MG63 (cell line): ENCODE measurements at regions not wholly inside any gene's neighbourhood (a gene's known extent, or its start where the extent isn't known, plus 50 kb on each side); places are given as distances from the start of the nearest gene placed in this dataset.
"Not testable (repeated sequence)": the region's sequence is repeated elsewhere in the genome, so short reads cannot be mapped to it uniquely, and the experiment has no call there.

Source experiments
- DNase-seq: peaks from one replicate; pipeline ENCODE4 v3.0.0-alpha.2; 2020
- H3K27me3 ChIP-seq: fragments of 250-450 bp; sonication (Bioruptor Pico); 2 replicates; pipeline ENCODE4 v1.5.1; 2020; ENCODE audit warnings: mild to moderate bottlenecking, moderate library complexity
- H3K36me3 ChIP-seq: fragments of 250-450 bp; sonication (Bioruptor Pico); 2 replicates; pipeline ENCODE4 v1.5.1; 2020; ENCODE audit warnings: mild to moderate bottlenecking, moderate library complexity
- H3K4me3 ChIP-seq: fragments of 250-450 bp; sonication (Bioruptor Pico); 2 replicates; pipeline ENCODE4 v1.5.1; 2020; ENCODE audit warnings: mild to moderate bottlenecking, moderate library complexity
- H3K9me3 ChIP-seq: fragments of 250-450 bp; sonication (Bioruptor Pico); 2 replicates; pipeline ENCODE4 v1.5.1; 2020; ENCODE audit warnings: mild to moderate bottlenecking, moderate library complexity

- no peaks in the 10 kb centered on the region for H3K36me3 ChIP-seq
- H3K4me3 ChIP-seq: no peak overlapping the region
- H3K27me3 ChIP-seq: no peaks in the 10 kb centered on the region
- H3K9me3 ChIP-seq: no peaks in the 10 kb centered on the region
- peak; percentile 39 for DNase-seq
Observed at GRCh38 chr2:7619203-7619970, 702.2 kb downstream of the RNF144A start.

GRCh38 chr2:7620255-7620654, 703.0 kb downstream of the RNF144A start:
- Histone ChIP-seq H3K4me3 (no peak overlapping the region), H3K9me3 (no peaks in the 10 kb centered on the region), H3K27me3 (no peaks in the 10 kb centered on the region), H3K36me3 (no peaks in the 10 kb centered on the region)
- no peak for DNase-seq

GRCh38 chr2:7621018-7621814, 704.0 kb downstream of the RNF144A start:
- Histone ChIP-seq H3K36me3 (no peaks in the 10 kb centered on the region), H3K4me3 (no peak overlapping the region), H3K9me3 (no peaks in the 10 kb centered on the region), H3K27me3 (no peaks in the 10 kb centered on the region)
- DNase-seq: no peak

- H3K4me3 ChIP-seq: no peak overlapping the region
- DNase-seq: no peak
- H3K9me3 ChIP-seq: no peaks in the 10 kb centered on the region; the same call in 1 of the 2 replicates
- no peaks in the 10 kb centered on the region for H3K27me3 ChIP-seq
- H3K36me3 ChIP-seq: no peaks in the 10 kb centered on the region
Observed at GRCh38 chr2:7625392-7626138, 708.4 kb downstream of the RNF144A start.

- no peak for DNase-seq
- Histone ChIP-seq H3K27me3 (no peaks in the 10 kb centered on the region), H3K36me3 (no peaks in the 10 kb centered on the region), H3K9me3 (no peaks in the 10 kb centered on the region; the same call in 1 of the 2 replicates), H3K4me3 (no peak overlapping the region)
Observed at GRCh38 chr2:7626139-7626537, 708.9 kb downstream of the RNF144A start.

GRCh38 chr2:7627583-7627982, 710.4 kb downstream of the RNF144A start:
- H3K27me3 ChIP-seq: no peaks in the 10 kb centered on the region
- H3K36me3 ChIP-seq: no peaks in the 10 kb centered on the region
- no peak for DNase-seq
- no peaks in the 10 kb centered on the region; the same call in 1 of the 2 replicates for H3K9me3 ChIP-seq
- H3K4me3 ChIP-seq: no peak overlapping the region

- H3K4me3 ChIP-seq: no peak overlapping the region
- DNase-seq: no peak
- no peaks in the 10 kb centered on the region for H3K27me3 ChIP-seq
- no peaks in the 10 kb centered on the region for H3K9me3 ChIP-seq
- H3K36me3 ChIP-seq: no peaks in the 10 kb centered on the region
Observed at GRCh38 chr2:7632420-7632819, 715.2 kb downstream of the RNF144A start.

- Histone ChIP-seq H3K27me3 (no peaks in the 10 kb centered on the region), H3K4me3 (no peak overlapping the region), H3K9me3 (no peaks in the 10 kb centered on the region), H3K36me3 (no peaks in the 10 kb centered on the region)
- no peak for DNase-seq
Observed at GRCh38 chr2:7633566-7634153, 716.4 kb downstream of the RNF144A start.

GRCh38 chr2:7634409-7634808, 717.2 kb downstream of the RNF144A start:
- no peak for DNase-seq
- no peak overlapping the region for H3K4me3 ChIP-seq
- no peaks in the 10 kb centered on the region for H3K27me3 ChIP-seq
- H3K36me3 ChIP-seq: no peaks in the 10 kb centered on the region
- no peaks in the 10 kb centered on the region for H3K9me3 ChIP-seq

GRCh38 chr2:7639476-7639875, 722.3 kb downstream of the RNF144A start:
- Histone ChIP-seq H3K9me3 (no peaks in the 10 kb centered on the region), H3K36me3 (no peaks in the 10 kb centered on the region), H3K27me3 (no peaks in the 10 kb centered on the region), H3K4me3 (no peak overlapping the region)
- no peak for DNase-seq

GRCh38 chr2:7641272-7641671, 724.1 kb downstream of the RNF144A start:
- not testable (repeated sequence) for DNase-seq, H3K9me3 ChIP-seq, H3K4me3 ChIP-seq, H3K27me3 ChIP-seq, H3K36me3 ChIP-seq

- Histone ChIP-seq H3K4me3 (no peak overlapping the region), H3K27me3 (no peaks in the 10 kb centered on the region), H3K9me3 (no peaks in the 10 kb centered on the region), H3K36me3 (no peaks in the 10 kb centered on the region)
- no peak for DNase-seq
Observed at GRCh38 chr2:7646024-7646423, 728.8 kb downstream of the RNF144A start.

GRCh38 chr2:7646661-7647060, 729.4 kb downstream of the RNF144A start:
- Histone ChIP-seq H3K36me3 (no peaks in the 10 kb centered on the region), H3K9me3 (no peaks in the 10 kb centered on the region), H3K27me3 (no peaks in the 10 kb centered on the region), H3K4me3 (no peak overlapping the region)
- no peak for DNase-seq

GRCh38 chr2:7648221-7648795, 731.1 kb downstream of the RNF144A start:
- Histone ChIP-seq H3K27me3 (no peaks in the 10 kb centered on the region), H3K36me3 (no peaks in the 10 kb centered on the region), H3K9me3 (0 out of 2 replicates have a peak, but pooled peaks cover 2% of the 10 kb centered on the region), H3K4me3 (no peak overlapping the region)
- DNase-seq: no peak

GRCh38 chr2:7649461-7650228, 732.4 kb downstream of the RNF144A start:
- Histone ChIP-seq H3K9me3 (peaks cover 4% of the 10 kb centered on the region; the same call in 1 of the 2 replicates), H3K4me3 (no peak overlapping the region), H3K27me3 (no peaks in the 10 kb centered on the region), H3K36me3 (no peaks in the 10 kb centered on the region)
- no peak for DNase-seq

- Histone ChIP-seq H3K9me3 (peaks cover 4% of the 10 kb centered on the region; the same call in 1 of the 2 replicates), H3K36me3 (no peaks in the 10 kb centered on the region), H3K4me3 (no peak overlapping the region), H3K27me3 (no peaks in the 10 kb centered on the region)
- no peak for DNase-seq
Observed at GRCh38 chr2:7653617-7654016, 736.4 kb downstream of the RNF144A start.
